H1 (cell line): ENCODE measurements at regions not wholly inside any gene's neighbourhood (a gene's known extent, or its start where the extent isn't known, plus 50 kb on each side); places are given as distances from the start of the nearest gene placed in this dataset.

Experiments
- RAD21 ChIP-seq, 2 experiments: IDR thresholded peaks in 1 of 2; conservative IDR thresholded peaks in 1 of 2; 2 replicates each; pipeline ENCODE4 v1.6.1; 2011; ENCODE audit warnings: low read depth in 2 of 2, low read length in 2 of 2, improper control_type of control experiment in 1 of 2, inconsistent platforms in 1 of 2, mild to moderate bottlenecking in 1 of 2, moderate library complexity in 1 of 2
- SUZ12 ChIP-seq: fragments of 200-600 bp; sonication (generic); IDR thresholded peaks from 2 replicates; pipeline ENCODE4 v1.6.1; 2012; ENCODE audit warnings: mild to moderate bottlenecking, inconsistent platforms, low read length, moderate library complexity, mixed read lengths
- TF ChIP-seq, protein P1 (sequence below), 3 experiments: IDR thresholded peaks; 1 replicate in 2 of 3; 2 replicates in 1 of 3; pipeline versions ENCODE4 v1.5.1 to v1.6.1; 2011; ENCODE audit warnings: low read length in 3 of 3, mild to moderate bottlenecking in 3 of 3, inconsistent platforms in 2 of 3, low read depth in 1 of 3, moderate library complexity in 1 of 3; ENCODE audit not compliant: insufficient read depth in 1 of 3; ENCODE audit errors: control extremely low read depth in 1 of 3

- TF ChIP-seq SUZ12 (no peak), RAD21 (IDR thresholded peaks at IDR 0.05 in 1 of 2, conservative IDR thresholded peaks at IDR 0.05 in 1 of 2; ENCODE audit: low read depth in 2 of 2, low read length in 2 of 2) (no peak)
- TF ChIP-seq, protein P1, sequence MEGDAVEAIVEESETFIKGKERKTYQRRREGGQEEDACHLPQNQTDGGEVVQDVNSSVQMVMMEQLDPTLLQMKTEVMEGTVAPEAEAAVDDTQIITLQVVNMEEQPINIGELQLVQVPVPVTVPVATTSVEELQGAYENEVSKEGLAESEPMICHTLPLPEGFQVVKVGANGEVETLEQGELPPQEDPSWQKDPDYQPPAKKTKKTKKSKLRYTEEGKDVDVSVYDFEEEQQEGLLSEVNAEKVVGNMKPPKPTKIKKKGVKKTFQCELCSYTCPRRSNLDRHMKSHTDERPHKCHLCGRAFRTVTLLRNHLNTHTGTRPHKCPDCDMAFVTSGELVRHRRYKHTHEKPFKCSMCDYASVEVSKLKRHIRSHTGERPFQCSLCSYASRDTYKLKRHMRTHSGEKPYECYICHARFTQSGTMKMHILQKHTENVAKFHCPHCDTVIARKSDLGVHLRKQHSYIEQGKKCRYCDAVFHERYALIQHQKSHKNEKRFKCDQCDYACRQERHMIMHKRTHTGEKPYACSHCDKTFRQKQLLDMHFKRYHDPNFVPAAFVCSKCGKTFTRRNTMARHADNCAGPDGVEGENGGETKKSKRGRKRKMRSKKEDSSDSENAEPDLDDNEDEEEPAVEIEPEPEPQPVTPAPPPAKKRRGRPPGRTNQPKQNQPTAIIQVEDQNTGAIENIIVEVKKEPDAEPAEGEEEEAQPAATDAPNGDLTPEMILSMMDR (IDR thresholded peaks at IDR 0.05; ENCODE audit: control extremely low read depth in 1 of 3, insufficient read depth in 1 of 3, low read depth in 1 of 3, low read length in 3 of 3): no peak
Measured at GRCh38 chr13:73429701-73430100, 370.9 kb downstream of the KLF5 start (continued).
